ENCODE measurements at regions not wholly inside any gene's neighbourhood (a gene's known extent, or its start where the extent isn't known, plus 50 kb on each side); places are given as distances from the start of the nearest gene placed in this dataset.

DNA sequence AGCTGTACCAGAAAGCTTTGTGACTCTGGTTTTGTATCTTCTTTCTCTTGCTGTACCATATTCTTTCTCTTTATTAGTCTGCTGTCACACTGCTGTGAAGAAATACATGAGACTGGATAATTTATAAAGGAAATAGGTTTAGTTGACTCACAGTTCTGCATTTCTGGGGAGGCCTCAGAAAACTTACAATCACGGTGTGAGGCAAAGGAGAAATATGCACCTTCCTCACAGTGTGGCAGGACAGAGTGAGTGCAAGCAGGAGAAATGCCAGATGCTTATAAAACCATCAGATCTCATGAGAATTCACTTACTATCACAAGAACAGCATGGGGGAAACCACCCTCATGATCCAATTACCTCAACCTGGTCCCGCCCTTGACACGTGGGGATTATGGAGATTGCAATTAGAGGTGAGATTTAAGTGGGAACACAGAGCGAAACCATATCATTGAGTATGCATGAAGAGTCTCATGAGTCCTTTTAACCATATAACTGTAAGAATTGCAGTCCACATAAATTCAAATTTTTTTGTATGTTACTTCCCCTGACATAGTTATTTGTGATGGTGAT is 67.4 kb upstream of the INPP4B start:
- Mint-ChIP-seq H3K27ac (ENCODE audit: unreplicated experiment) (no peak overlapping the region), H3K36me3 (ENCODE audit: unreplicated experiment) (no peaks in the 10 kb centered on the region), H3K4me3 (ENCODE audit: unreplicated experiment) (no peak overlapping the region), H3K4me1 (ENCODE audit: low read depth, unreplicated experiment) (peaks cover 9% of the 10 kb centered on the region), H3K27me3 (ENCODE audit: unreplicated experiment) (peaks cover 3% of the 10 kb centered on the region), H3K9me3 (ENCODE audit: unreplicated experiment) (no peaks in the 10 kb centered on the region)
- DNase-seq, result no peak
- TF ChIP-seq, protein P1, sequence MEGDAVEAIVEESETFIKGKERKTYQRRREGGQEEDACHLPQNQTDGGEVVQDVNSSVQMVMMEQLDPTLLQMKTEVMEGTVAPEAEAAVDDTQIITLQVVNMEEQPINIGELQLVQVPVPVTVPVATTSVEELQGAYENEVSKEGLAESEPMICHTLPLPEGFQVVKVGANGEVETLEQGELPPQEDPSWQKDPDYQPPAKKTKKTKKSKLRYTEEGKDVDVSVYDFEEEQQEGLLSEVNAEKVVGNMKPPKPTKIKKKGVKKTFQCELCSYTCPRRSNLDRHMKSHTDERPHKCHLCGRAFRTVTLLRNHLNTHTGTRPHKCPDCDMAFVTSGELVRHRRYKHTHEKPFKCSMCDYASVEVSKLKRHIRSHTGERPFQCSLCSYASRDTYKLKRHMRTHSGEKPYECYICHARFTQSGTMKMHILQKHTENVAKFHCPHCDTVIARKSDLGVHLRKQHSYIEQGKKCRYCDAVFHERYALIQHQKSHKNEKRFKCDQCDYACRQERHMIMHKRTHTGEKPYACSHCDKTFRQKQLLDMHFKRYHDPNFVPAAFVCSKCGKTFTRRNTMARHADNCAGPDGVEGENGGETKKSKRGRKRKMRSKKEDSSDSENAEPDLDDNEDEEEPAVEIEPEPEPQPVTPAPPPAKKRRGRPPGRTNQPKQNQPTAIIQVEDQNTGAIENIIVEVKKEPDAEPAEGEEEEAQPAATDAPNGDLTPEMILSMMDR (IDR thresholded peaks at IDR 0.05; ENCODE audit: partially characterized antibody, unreplicated experiment), result no peak

DNA sequence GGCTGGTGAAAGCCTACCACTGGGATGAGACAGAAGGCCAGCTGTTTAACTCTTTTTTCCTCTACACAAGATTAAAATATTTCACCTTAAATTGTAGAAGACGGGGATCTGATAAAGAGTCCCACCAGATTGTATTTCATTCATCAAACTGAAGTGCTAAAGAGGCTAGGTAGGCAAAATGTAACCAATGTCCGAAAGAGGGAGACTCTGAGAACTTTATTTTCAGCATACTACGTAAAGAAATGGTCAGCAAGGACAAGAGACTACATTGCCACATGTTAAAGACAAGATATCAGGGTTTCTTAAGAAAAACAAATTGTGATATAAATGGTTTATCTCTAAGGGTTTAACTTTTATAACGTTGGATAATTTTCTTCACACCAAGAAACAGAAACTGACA is 71.6 kb upstream of the INPP4B start:
- TF ChIP-seq, protein P1 (IDR thresholded peaks at IDR 0.05; ENCODE audit: partially characterized antibody, unreplicated experiment), result no peak
- no peak overlapping the region for H3K4me3 Mint-ChIP-seq (ENCODE audit: unreplicated experiment)
- H3K27ac Mint-ChIP-seq (ENCODE audit: unreplicated experiment), result no peak overlapping the region
- H3K36me3 Mint-ChIP-seq (ENCODE audit: unreplicated experiment), result no peaks in the 10 kb centered on the region
- H3K4me1 Mint-ChIP-seq (ENCODE audit: low read depth, unreplicated experiment), result peaks cover 9% of the 10 kb centered on the region
- no peak for DNase-seq
- peaks cover 3% of the 10 kb centered on the region for H3K27me3 Mint-ChIP-seq (ENCODE audit: unreplicated experiment)
- H3K9me3 Mint-ChIP-seq (ENCODE audit: unreplicated experiment), result no peaks in the 10 kb centered on the region

DNA sequence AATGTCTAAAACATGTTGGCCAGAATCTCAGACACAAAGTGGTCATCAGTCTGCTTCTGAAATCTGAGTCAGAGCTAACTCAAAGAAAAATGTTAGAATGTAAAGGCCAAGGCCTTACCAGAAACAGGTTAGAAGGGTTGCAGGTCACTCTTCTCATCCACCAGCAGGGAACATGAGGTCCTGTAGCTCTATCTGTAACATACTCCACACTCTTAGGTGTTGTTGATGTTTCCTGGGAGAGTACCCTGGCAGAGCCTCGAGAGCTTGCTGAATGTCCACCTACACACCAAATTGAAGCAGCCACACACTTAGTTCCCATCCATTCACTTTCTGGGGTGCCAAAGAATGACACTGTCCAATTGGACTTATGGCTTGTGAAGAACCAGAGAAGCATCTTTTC is 76.6 kb upstream of the INPP4B start:
- DNase-seq, result no peak
- TF ChIP-seq, protein P1 (IDR thresholded peaks at IDR 0.05; ENCODE audit: partially characterized antibody, unreplicated experiment), result no peak
- H3K36me3 Mint-ChIP-seq (ENCODE audit: unreplicated experiment), result no peaks in the 10 kb centered on the region
- no peaks in the 10 kb centered on the region for H3K27me3 Mint-ChIP-seq (ENCODE audit: unreplicated experiment)
- H3K4me3 Mint-ChIP-seq (ENCODE audit: unreplicated experiment), result no peak overlapping the region
- no peaks in the 10 kb centered on the region for H3K9me3 Mint-ChIP-seq (ENCODE audit: unreplicated experiment)
- peaks cover 9% of the 10 kb centered on the region for H3K4me1 Mint-ChIP-seq (ENCODE audit: low read depth, unreplicated experiment)
- no peak overlapping the region for H3K27ac Mint-ChIP-seq (ENCODE audit: unreplicated experiment)

DNA sequence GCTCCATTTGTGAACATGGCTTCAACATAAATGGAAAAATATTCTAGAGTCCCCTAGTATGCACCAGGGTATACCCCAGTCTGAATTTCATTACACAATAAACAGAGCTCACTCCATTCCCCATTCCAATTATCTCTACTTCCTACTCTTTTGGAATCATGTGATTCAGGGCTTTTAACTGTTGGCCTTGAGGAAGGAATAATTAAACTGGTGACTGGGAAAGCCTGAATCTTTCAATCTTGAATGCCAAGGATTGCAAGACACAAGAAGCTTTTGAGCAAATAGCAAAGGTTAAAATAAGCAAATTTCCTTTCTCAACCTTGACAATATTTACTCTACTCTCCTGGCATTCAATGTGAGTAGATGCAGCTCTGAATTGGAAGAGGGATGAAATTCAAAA is 77.5 kb upstream of the INPP4B start:
- Mint-ChIP-seq H3K36me3 (ENCODE audit: unreplicated experiment) (no peaks in the 10 kb centered on the region), H3K9me3 (ENCODE audit: unreplicated experiment) (no peaks in the 10 kb centered on the region), H3K4me1 (ENCODE audit: low read depth, unreplicated experiment) (peaks cover 12% of the 10 kb centered on the region), H3K27ac (ENCODE audit: unreplicated experiment) (no peak overlapping the region), H3K27me3 (ENCODE audit: unreplicated experiment) (no peaks in the 10 kb centered on the region), H3K4me3 (ENCODE audit: unreplicated experiment) (no peak overlapping the region)
- TF ChIP-seq, protein P1 (IDR thresholded peaks at IDR 0.05; ENCODE audit: partially characterized antibody, unreplicated experiment), result no peak
- DNase-seq, result no peak

DNA sequence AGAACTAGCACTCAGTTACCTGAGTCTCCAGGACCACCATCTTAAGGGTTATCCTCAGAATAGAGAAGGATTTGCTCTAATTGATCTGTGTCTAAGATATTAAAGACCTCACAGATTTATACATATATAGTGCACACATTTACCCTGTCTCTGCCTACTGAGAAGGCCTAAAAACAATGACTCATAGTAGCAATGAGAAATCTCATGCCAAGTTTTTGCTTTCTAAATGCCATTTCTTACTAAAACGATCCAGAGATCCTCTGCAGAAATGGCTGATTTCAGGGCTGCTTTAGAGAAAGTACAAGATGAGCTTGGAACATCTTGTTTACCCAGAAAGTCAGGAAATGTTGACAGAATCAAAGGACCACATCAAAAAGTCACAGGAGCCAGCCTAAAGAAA is 79.1 kb upstream of the INPP4B start:
- TF ChIP-seq, protein P1 (IDR thresholded peaks at IDR 0.05; ENCODE audit: partially characterized antibody, unreplicated experiment), result no peak
- Mint-ChIP-seq H3K4me3 (ENCODE audit: unreplicated experiment) (no peak overlapping the region), H3K9me3 (ENCODE audit: unreplicated experiment) (no peaks in the 10 kb centered on the region), H3K4me1 (ENCODE audit: low read depth, unreplicated experiment) (peaks cover 12% of the 10 kb centered on the region), H3K27ac (ENCODE audit: unreplicated experiment) (no peak overlapping the region), H3K36me3 (ENCODE audit: unreplicated experiment) (no peaks in the 10 kb centered on the region), H3K27me3 (ENCODE audit: unreplicated experiment) (no peaks in the 10 kb centered on the region)
- no peak for DNase-seq

Measured in glutamatergic neuron (in vitro differentiated cells).